GM18502 (cell line): ENCODE measurements at regions not wholly inside any gene's neighbourhood (a gene's known extent, or its start where the extent isn't known, plus 50 kb on each side); places are given as distances from the start of the nearest gene placed in this dataset.

Experiments
- ATAC-seq: cut with Tn5 transposase; IDR thresholded peaks from one replicate; pipeline ENCODE4 v1.9.1; 2021; ENCODE audit warnings: mild to moderate bottlenecking; ENCODE audit not compliant: unreplicated experiment, poor library complexity

DNA sequence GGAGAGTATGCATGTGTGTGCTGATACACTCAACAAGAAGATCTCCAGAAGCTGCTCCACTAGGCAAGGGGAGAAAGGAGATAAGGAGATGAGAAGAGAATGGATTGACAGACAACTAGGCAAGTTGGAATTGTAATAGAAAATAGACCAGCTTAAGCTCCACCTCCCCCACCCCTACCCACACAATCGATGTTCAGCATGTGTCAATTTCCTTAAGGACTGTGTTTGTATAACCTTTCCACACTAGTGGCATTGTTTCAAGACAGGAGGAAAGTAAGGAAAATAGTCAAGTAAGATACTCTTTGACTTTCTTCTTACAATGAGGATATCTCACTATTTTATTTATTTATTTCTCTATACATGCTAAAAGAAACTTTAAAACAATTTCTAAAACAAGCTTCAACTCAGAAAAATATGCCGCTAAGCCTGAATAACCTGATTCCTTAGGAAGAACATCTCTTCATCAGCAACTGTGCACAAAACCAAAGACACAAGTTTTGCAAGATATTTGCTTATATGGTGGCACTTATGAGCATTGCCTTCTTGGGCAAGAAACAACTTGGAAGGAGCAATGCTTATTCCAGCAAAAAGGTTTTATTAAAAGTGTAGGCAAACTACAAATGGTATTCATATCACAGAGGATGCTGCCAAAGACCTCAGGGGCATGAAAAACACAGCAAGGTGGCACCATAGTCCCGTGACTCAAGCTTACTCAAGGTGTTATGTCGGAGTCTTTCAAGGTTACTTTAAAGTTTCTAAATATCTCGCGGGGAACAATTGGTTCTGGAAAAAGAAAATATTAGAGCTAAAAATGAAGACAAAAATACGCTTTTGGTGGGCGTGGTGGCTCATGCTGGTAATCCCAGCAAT, 249.1 kb downstream of the COL12A1 start:
- ATAC-seq = no peak

DNA sequence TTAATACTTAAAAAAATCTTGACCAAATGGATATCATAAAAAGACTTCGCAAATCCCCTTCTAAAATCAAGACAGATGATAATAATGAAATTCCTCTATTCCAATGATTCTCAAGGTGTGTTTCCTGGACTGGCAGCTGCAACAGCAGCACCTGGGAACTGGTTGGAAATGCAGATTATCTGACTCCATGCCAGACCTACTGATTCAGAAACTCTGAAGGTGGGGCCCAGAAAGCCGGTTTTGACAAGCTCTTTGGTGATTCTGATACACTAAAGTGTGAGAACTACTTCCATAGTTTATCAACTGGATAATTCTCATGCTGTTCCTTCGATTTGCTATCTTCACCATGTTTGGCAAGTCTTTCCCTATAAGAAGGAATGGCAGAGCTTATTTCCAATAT, 252.1 kb downstream of the COL12A1 start:
- no peak for ATAC-seq

- ATAC-seq = no peak
These were observed 258.9 kb downstream of the COL12A1 start for GRCh38 chr6:74946961-74947360.

DNA sequence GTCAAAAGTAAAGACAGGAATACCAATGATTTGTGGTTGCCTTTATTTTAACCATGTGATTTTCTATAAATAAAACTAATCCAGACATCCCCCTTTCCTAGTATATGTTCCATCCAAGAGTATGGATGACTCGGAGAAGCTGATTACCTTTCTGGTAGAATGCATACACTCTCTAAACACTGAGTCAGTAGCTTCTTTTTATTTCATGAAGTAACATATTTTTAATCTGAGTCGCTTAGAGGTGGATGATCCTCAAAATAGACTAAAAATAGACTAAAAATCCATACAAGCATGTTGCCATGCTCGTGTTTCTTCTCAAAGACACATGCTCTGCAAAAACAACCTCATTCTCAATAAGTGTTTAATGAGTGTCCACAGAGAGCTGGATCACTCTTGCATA, 263.7 kb downstream of the COL12A1 start:
- no peak for ATAC-seq

DNA sequence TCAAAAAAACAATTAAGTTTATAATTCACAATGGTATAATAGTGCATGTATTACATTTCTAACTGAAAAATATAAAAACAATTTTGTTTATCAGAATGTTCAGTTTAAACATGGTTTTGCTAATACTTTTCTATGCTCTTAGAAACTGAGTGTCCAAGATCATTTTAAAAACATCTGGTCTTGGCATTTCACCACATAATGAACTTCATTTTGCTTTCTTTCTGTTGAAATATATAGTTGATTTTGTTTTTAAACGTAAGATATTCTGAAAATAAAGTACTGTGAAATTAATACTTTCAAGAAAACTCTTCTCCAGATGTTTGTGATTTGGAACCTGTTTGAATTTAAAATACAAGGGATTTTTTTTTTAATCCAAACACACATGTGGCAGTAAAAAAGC, 264.4 kb downstream of the COL12A1 start:
- no peak for ATAC-seq

GRCh38 chr6:74939721-74940620, 265.9 kb downstream of the COL12A1 start:
- no peak for ATAC-seq

DNA sequence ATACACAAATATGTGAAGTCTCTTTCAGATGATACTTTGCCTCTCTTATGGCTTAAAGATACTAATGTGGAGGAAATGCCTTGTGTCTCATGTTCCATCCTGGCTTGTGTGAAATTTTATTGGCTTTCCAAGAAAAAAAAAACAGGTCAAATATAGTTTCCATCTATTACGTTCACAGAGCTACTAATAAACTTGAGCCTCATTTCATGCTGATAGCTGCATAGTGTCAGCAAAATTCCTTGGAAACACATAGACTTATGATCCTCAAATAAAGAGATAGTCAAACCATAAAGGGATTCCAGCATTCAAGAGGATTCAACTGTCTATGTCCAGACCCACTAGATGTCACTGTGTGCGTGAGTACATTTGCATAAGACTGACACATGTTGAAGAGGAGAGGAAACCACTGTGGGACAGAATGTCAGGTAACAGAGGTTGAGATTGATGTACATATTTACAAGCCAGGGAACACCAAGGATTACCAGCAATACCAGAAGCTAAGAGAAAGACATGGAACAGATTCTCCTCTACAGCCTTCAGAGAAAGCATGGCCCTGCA, 266.6 kb downstream of the COL12A1 start:
- no peak for ATAC-seq

DNA sequence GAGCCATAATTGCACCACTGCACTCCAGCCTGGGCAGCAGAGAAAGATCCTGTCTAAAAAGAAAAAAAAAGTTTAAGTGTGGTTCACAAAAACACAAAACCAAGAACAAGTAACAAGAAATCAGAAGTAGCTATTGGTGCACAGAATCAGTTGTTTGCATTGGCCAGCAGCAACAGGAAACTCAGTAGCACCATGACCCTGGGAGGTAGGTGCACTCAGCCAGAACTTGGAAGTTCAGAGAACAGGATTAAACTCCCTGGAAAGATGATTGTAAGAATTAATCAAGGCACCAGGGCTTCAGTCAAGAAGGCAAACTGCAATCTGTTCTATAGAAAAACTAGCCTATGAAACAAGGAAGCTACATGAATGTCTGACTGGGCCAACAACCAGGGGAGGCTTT, 267.9 kb downstream of the COL12A1 start:
- no peak for ATAC-seq

- ATAC-seq = no peak
These were observed 269.0 kb downstream of the COL12A1 start for GRCh38 chr6:74936886-74937285.

DNA sequence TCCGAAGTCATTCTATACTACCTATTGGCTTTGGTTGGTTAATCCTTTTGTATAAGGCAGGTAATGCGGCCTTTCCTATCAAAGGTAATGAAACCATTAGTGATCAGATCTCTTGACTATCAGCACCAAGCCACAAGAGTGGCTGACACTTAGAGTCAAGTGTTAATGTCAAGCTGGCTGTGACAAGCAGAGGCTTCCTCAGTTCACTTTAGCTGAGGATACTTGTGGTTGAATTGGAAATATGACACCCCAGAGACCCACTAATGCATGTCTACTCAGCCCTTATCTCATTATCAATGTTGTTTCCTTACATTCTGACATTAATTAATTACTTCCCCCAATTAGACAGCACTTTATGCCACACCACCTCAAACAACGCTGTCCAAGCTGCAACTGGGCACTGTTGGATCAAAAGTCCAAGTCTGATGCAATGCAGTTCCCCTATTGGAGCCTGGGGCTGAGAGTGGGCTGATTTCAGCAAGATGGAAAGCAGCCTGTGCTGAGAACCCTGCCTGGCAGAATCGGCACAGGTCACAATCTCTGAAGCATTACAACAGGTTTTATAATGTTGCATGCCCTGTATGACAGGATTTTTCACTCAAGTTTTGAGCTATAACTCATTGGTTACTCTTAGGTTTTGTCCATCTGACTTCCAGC, 273.5 kb downstream of the COL12A1 start:
- no peak for ATAC-seq

GRCh38 chr6:74931558-74931957, 274.3 kb downstream of the COL12A1 start:
- no peak for ATAC-seq

GRCh38 chr6:74928203-74928602, 277.6 kb downstream of the COL12A1 start:
- no peak for ATAC-seq

DNA sequence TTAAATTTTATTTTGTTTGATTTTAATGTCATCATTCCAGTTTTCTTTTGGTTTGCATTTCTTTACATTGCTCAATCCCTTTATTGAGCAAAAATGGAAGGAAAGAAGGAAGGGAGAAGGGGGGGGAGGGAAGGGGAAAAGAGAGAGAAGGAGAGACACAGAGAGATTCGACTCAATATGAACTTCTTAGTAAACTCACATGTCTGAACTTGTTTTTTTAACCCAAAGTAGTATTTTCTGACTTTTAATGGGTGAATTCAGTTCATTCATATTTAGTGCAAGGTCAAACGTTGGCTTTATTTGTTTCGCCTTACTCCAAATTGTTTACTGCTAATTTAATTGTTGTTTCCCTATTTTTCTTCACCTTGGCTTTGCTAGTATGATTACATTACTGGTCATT, 278.6 kb downstream of the COL12A1 start:
- ATAC-seq = no peak

- ATAC-seq = peak; percentile 90
These were observed 280.2 kb downstream of the COL12A1 start for GRCh38 chr6:74925683-74926082.

DNA sequence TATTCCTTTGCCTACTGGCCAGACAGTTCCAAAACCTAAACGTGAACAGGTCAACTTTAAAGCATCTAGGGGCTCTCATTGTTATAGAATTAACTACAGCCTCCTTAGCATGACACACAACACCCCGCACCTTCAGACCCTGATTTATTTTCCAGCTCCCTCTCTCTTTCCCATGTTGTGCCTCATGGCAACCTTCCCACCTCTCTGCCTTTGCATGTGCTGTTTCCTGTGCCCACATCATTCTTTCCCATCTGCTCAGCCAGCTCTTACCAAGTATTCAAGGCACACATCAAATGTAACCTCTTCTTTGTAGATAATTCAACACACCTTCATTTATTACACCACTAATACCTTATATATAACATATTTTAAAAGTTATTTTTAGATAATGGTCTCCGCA, 291.0 kb downstream of the COL12A1 start:
- ATAC-seq = no peak

GRCh38 chr6:74912234-74912633, 293.6 kb downstream of the COL12A1 start:
- ATAC-seq = no peak

DNA sequence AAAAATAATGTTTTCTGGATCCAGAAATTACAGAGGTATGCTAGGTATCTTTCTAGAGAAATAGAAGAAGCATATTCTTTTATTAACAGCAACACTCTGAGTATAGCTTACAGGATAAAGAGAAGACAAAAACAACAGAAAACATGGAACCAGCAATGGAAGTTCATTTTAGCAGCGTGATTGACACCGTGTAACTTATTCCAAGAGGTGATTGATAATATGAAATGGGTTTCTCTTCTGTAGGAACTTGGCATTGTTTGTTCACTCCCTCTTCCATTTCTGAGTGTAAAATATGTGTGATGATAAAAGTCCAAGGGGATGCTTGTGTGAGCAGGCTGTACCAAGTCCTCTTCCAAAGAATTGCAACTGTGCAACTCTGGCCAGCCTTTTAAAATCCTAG, 303.0 kb downstream of the COL12A1 start:
- ATAC-seq = no peak

DNA sequence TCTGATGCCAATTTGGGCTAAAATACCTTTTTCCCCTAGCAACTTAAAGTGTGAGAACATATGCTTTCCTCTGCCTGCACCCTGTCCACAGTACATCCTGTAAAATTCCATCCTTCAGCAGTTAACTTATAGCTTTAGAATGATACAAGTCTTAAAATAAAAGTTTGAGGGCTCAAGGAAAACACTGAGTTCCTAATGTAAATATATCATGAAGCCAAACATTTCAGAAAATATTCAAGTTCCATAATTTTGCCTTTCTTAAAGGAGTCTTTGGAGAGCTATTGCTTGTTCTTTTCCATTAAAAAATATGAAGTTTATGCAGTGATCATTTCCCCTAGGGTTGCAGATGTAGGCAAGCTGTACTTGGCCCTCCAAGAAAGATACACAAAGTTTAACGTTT, 303.8 kb downstream of the COL12A1 start:
- ATAC-seq = no peak

GRCh38 chr6:74901576-74901975, 304.3 kb downstream of the COL12A1 start:
- no peak for ATAC-seq

- no peak for ATAC-seq
These were observed 306.4 kb downstream of the COL12A1 start for GRCh38 chr6:74899416-74899815.

- no peak for ATAC-seq
These were observed 313.8 kb downstream of the COL12A1 start for GRCh38 chr6:74892091-74892490.
